NCI-H1417 (cell line): ENCODE measurements at regions not wholly inside any gene's neighbourhood (a gene's known extent, or its start where the extent isn't known, plus 50 kb on each side); places are given as distances from the start of the nearest gene placed in this dataset.
"Not testable (repeated sequence)": the region's sequence is repeated elsewhere in the genome, so short reads cannot be mapped to it uniquely, and the experiment has no call there.

Experiments used
- DNase-seq, 3 experiments: peaks; one replicate each; lab custom pipeline; 2025; lab: John Stamatoyannopoulos, UW

DNA sequence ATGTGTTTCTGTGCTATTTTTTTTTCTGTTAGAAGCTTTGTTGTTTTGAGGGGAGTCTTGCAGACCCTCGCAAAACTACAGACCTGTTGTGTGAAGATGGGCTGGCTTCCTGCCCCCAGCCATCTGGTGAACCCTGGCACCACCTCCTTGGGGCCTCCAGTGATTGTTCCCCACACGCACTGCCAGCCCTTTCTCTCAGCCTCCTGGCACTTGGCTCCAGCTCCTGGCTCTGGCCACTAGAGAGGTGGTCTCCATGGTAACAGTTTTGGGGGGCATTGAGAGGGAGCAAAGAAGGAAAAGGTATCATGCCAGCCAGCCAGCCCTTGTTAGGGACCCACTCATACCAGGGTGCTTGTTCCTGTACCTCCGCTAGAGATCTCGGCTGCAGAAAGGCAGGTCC lies 176.4 kb upstream of the RPH3A start:
- DNase-seq, result no peak

DNA sequence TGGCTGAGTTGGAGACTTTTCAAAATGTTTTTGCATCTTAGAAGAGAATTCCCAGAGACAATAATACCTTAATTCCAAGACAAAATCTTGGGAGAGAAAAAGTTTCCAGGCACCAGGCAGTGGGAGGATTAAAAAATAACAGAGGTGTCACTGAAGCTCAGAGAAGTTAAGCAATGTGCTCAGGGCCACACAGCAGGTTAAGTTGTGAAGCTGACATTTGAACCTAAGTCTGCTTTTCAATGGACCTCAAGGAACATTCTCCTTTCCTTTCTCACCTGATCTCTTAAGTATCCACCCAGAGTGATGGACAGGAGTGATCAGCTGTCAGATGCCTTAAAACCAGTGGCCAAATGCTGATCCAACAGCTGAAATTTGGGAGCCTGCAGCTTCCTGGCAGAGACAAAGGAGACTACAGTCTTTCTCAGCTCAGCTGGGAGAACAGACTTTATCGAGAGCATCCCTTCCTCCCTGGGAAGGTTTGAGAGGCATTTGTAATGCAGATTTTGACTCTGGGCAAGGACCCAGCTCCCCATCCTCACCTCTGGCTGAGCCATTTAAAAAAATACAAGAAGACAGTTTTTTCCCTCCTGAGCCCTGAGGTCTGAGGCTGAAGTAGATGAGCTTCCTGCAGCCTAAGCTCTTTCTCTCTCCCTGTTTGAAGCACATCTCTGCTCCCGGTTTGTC lies 174.9 kb upstream of the RPH3A start:
- DNase-seq, result no peak

GRCh38 chr12:112617153-112617505 lies 174.4 kb upstream of the RPH3A start:
- DNase-seq, result no peak

- no peak for DNase-seq
Measured at GRCh38 chr12:112627851-112628250, 163.7 kb upstream of the RPH3A start.

GRCh38 chr12:112631974-112632373 lies 159.6 kb upstream of the RPH3A start:
- not testable (repeated sequence) for DNase-seq

- DNase-seq, result no peak
Measured at GRCh38 chr12:112635036-112635435, 156.5 kb upstream of the RPH3A start.

- DNase-seq, result no peak
Measured at GRCh38 chr12:112638420-112638819, 153.1 kb upstream of the RPH3A start.

- DNase-seq, result peak in 2 of 3 experiments; percentile 24
Measured at GRCh38 chr12:112645586-112645985, 146.0 kb upstream of the RPH3A start.

DNA sequence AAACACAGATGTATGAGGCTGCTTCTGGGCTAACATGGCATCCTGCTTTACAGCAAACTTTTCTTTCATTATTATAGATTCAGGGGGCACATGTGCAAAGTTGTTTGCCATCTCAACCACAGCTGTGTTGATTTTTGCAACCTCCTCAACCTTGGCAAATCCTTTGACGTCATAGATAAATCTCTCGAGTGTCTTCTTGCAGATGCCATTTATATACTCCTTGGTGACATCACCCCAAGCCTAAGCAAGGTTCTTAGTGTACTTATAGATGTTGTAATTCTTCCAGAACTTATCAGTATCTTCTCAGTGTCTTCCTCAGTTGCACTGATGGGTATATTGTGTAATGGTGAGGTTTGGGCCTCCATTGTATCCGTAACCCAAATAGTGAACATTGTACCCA lies 135.4 kb upstream of the RPH3A start:
- no peak for DNase-seq

DNA sequence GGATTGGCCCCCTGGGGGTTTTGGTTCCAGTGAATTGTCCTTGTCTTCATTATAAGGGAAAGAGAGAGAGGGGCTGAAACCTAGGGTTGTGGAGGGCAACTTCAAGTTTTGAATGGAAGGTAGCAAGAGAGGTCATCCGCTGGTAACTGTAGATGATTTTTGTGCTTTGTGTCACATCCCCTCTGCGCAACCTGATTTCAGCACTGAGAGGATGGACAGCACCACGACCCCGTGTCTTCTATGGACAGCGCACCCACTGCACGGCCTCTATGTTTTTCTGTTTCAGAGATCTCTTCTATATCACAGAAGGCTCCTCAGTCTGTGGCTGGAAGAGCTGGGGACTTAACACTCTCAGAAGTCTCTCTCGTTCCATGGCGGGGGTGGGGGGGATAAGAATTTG lies 127.0 kb upstream of the RPH3A start:
- no peak for DNase-seq

GRCh38 chr12:112665958-112666357 lies 125.6 kb upstream of the RPH3A start:
- no peak for DNase-seq

DNA sequence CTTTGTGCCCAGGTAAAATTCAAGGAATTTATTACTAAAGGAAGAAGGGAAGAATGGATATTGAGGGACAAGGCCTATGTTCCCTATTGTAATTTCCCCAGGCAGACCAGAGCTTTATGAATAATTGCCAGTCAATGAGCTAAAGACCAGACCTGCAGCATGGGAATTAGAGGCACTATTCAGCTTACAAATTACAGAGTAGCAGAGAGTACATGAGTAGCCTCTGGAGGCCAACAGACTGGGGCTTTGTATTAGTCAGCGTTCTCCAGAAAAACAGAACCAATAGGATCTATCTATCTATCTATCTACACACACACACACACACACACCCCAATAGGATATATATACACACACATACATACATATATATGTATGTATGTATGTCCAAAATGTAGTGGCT lies 120.0 kb upstream of the RPH3A start:
- DNase-seq, result peak in 1 of 3 experiments; percentile 5

GRCh38 chr12:112674539-112674938 lies 117.0 kb upstream of the RPH3A start:
- DNase-seq, result no peak

DNA sequence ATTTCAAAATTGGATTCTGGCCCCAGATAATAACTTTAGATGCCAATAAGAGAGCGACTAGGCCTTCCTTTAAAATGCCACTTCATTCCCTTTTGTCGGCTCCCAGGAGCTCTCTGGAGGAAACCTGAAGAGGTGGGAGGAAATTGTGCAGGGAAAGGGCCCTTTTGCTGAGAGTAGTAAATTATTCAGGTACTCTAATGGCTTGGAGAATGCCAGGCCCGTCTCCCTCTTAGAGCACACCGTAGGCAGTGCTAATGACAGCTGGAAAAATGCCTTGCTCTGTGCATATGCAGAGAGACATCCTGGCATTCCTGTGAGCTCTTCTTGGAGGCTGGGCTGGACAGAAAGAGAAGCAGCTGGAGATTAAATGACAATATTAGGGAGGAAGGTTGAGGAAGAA lies 115.0 kb upstream of the RPH3A start:
- DNase-seq, result peak in 1 of 3 experiments; percentile 89

DNA sequence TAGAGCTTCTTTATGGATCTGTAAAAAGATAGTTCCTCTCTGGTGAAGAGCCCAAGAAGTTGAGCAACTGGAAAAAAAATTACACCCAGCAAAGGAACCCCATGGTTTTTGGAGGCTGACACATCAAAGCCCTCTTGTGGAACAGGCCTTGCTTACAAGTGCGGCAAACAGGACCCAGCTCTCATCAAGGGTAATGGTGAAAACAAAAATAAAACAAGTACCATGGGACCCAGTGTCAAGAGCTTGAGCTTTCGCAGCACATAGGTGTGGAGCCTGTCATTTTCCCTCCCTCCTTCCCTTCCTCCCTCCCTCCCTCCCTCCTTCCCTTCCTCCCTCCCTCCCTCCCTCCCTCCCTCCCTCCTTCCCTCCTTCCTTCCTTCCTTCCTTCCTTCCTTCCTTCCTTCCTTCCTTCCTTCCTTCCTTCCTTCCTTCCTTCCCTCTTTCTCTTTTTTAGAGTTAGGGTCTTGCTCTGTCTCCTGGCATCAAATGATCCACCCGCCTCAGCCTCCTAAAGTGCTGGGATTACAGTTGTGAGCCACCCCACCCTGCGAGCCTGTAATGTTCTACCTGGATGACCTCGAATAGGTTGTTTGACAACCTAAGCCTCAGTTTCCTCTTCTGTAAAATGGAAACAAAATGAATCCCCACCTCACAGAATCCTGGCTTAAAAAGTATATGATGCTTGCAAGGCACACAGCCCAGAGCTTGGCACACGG lies 114.3 kb upstream of the RPH3A start:
- no peak for DNase-seq

GRCh38 chr12:112680993-112681392 lies 110.6 kb upstream of the RPH3A start:
- DNase-seq, result no peak

DNA sequence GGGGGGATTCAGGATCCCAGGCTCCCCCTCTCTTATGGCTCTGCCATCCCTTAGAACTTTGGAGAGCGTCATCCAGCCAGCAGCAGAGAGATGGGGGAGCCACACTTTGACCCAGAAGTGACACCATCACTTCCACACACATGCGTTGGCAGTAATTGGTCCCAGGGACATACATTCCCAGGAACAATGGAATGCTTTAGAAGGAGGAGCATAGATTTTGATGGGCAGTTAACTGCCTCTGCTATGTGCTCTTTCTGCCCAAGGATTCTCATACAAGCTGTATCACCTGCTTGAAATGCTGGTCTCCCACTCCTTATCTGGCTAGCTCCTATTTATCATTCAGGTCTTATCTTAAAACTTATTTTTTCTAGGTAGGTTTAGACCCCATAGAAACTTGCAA lies 109.0 kb upstream of the RPH3A start:
- no peak for DNase-seq

GRCh38 chr12:112684742-112685141 lies 106.8 kb upstream of the RPH3A start:
- DNase-seq, result no peak

- no peak for DNase-seq
Measured at GRCh38 chr12:112685321-112685720, 106.2 kb upstream of the RPH3A start.

DNA sequence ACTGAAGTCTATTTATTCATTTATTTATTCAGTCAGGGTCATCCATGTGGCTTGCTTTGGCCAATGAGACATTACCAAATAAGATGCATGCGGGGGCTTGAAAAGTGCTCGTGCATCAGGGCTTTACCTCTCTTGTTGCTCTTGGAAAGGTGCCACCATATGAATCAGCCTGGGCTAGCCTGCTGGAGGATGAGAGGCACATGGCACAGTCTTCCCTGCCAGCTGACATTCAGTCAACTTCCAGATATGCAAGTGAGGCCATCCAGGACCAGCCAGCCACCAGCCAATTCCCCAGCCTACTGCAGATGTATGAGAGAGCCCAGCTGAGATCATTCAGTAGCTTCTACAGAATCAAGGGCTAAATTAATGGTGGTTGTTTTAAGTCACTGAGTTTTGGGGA lies 105.2 kb upstream of the RPH3A start:
- no peak for DNase-seq

DNA sequence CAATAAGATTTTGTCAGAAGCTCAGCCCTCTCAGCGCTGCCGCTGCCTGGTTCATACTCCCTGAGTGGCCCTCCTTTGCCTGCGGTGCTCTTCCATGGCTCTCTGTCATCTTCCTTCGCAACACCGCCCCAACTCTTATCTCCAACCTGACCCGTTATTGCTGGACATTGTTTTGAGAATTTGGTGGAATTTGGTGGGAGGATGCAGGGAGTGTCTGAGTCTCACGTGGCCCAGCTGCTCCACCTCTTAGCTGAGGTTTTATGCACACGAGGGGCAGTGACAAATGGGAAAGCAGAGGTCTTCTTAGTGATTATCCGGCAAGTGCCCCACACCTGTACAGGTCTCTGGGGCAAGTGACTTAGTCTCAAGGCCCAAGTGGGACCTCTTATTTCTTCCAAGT lies 97.5 kb upstream of the RPH3A start:
- no peak for DNase-seq

GRCh38 chr12:112697441-112697840 lies 94.1 kb upstream of the RPH3A start:
- DNase-seq, result not testable (repeated sequence)

- peak in 1 of 3 experiments; percentile 12 for DNase-seq
Measured at GRCh38 chr12:112705037-112705632, 86.4 kb upstream of the RPH3A start.
